Neural progenitor cell (in vitro differentiated cells): ENCODE measurements at regions not wholly inside any gene's neighbourhood (a gene's known extent, or its start where the extent isn't known, plus 50 kb on each side); places are given as distances from the start of the nearest gene placed in this dataset.

Experiments used
- DNase-seq: peaks from one replicate; pipeline ENCODE4 v3.0.0-alpha.2; 2016; ENCODE audit warnings: low spot score
- H2AFZ ChIP-seq: fragments of 200-600 bp; sonication (generic); replicated peaks from 2 replicates; pipeline ENCODE4 v1.6.1; 2016; ENCODE audit warnings: antibody characterized with exemption
- H3F3A ChIP-seq: fragments of 200-600 bp; sonication (generic); 2 replicates; pipeline ENCODE4 v1.6.1; 2016; ENCODE audit warnings: antibody characterized with exemption, low read depth
- H3K27ac ChIP-seq: fragments of 200-600 bp; sonication (generic); 2 replicates; pipeline ENCODE4 v1.5.1; 2016; ENCODE audit warnings: mild to moderate bottlenecking
- H3K27me3 ChIP-seq: fragments of 200-600 bp; sonication (generic); 2 replicates; pipeline ENCODE4 v1.6.1; 2016; ENCODE audit warnings: mild to moderate bottlenecking, moderate library complexity
- H3K36me3 ChIP-seq: fragments of 200-600 bp; sonication (generic); 2 replicates; pipeline ENCODE4 v1.5.1; 2016
- H3K4me1 ChIP-seq: fragments of 200-600 bp; sonication (generic); 2 replicates; pipeline ENCODE4 v1.6.1; 2016; ENCODE audit warnings: mixed run types
- H3K4me2 ChIP-seq: fragments of 200-600 bp; sonication (generic); 2 replicates; pipeline ENCODE4 v1.6.1; 2016
- H3K4me3 ChIP-seq: fragments of 200-600 bp; sonication (generic); 2 replicates; pipeline ENCODE4 v1.5.1; 2016
- H3K79me2 ChIP-seq: fragments of 200-600 bp; sonication (generic); 2 replicates; pipeline ENCODE4 v1.6.1; 2016; ENCODE audit warnings: low read depth
- H3K9ac ChIP-seq: fragments of 200-600 bp; sonication (generic); 2 replicates; pipeline ENCODE4 v1.6.1; 2016
- H3K9me3 ChIP-seq: fragments of 200-600 bp; sonication (generic); 2 replicates; pipeline ENCODE4 v1.5.1; 2016; ENCODE audit warnings: low read depth
- H4K20me1 ChIP-seq: fragments of 200-600 bp; sonication (generic); 2 replicates; pipeline ENCODE4 v1.6.1; 2016; ENCODE audit warnings: low read depth
- H3K27ac Mint-ChIP-seq: 3 replicates; pipeline ENCODE4 v1.8.0; 2021; ENCODE audit warnings: mixed read lengths
- H3K27me3 Mint-ChIP-seq: 2 replicates; pipeline ENCODE4 v1.8.0; 2022; ENCODE audit warnings: low read depth, mild to moderate bottlenecking, inconsistent platforms, moderate library complexity, mixed read lengths; ENCODE audit not compliant: insufficient read depth
- H3K36me3 Mint-ChIP-seq: 3 replicates; pipeline ENCODE4 v1.8.0; 2021; ENCODE audit warnings: mixed read lengths
- H3K4me1 Mint-ChIP-seq: 3 replicates; pipeline ENCODE4 v1.8.0; 2021; ENCODE audit warnings: mixed read lengths
- H3K4me3 Mint-ChIP-seq: 3 replicates; pipeline ENCODE4 v1.8.0; 2021; ENCODE audit warnings: mild to moderate bottlenecking, moderate library complexity, mixed read lengths
- H3K9me3 Mint-ChIP-seq: 3 replicates; pipeline ENCODE4 v1.8.0; 2020; ENCODE audit warnings: mixed read lengths
- CTCF ChIP-seq: fragments of 200-600 bp; sonication (generic); IDR thresholded peaks from 2 replicates; pipeline ENCODE4 v1.5.1; 2017; ENCODE audit warnings: antibody characterized with exemption, mild to moderate bottlenecking
- EZH2 ChIP-seq: fragments of 200-600 bp; sonication (generic); IDR thresholded peaks from 2 replicates; pipeline ENCODE4 v1.6.1; 2017; ENCODE audit warnings: antibody characterized with exemption, mild to moderate bottlenecking, moderate library complexity
- EZH2phosphoT487 ChIP-seq: fragments of 200-600 bp; sonication (generic); IDR thresholded peaks from 2 replicates; pipeline ENCODE4 v1.6.1; 2017; ENCODE audit warnings: antibody characterized with exemption

GRCh38 chr5:133685402-133686018 is 73.2 kb upstream of the FSTL4 start:
- no peak for DNase-seq
- H3K36me3 ChIP-seq: no peaks in the 10 kb centered on the region
- no peak overlapping the region for H3K4me2 ChIP-seq
- no peak overlapping the region for H3K9ac ChIP-seq
- peaks cover 14% of the 10 kb centered on the region for H3K4me1 ChIP-seq
- H3K79me2 ChIP-seq: no peaks in the 10 kb centered on the region
- H3K27me3 Mint-ChIP-seq: peaks cover 2% of the 10 kb centered on the region
- H3K4me1 Mint-ChIP-seq: peaks cover 6% of the 10 kb centered on the region
- no peak overlapping the region for H3K4me3 Mint-ChIP-seq
- no peak overlapping the region for H3K4me3 ChIP-seq
- H3K27ac ChIP-seq: no peak overlapping the region
- no peak overlapping the region for H2AFZ ChIP-seq
- no peaks in the 10 kb centered on the region for H3K9me3 ChIP-seq
- no peaks in the 10 kb centered on the region for H4K20me1 ChIP-seq
- H3K36me3 Mint-ChIP-seq: no peaks in the 10 kb centered on the region
- no peak overlapping the region for H3K27ac Mint-ChIP-seq
- no peaks in the 10 kb centered on the region for H3F3A ChIP-seq
- H3K9me3 Mint-ChIP-seq: no peaks in the 10 kb centered on the region
- H3K27me3 ChIP-seq: no peaks in the 10 kb centered on the region
- TF ChIP-seq EZH2 (no peak), CTCF (no peak), EZH2phosphoT487 (no peak)

- Histone ChIP-seq H3K27ac (no peak overlapping the region), H2AFZ (no peak overlapping the region), H3K4me3 (no peak overlapping the region), H3K4me1 (peaks cover 14% of the 10 kb centered on the region), H3F3A (no peaks in the 10 kb centered on the region), H3K79me2 (no peaks in the 10 kb centered on the region), H3K27me3 (no peaks in the 10 kb centered on the region), H4K20me1 (no peaks in the 10 kb centered on the region), H3K9me3 (no peaks in the 10 kb centered on the region), H3K36me3 (no peaks in the 10 kb centered on the region), H3K4me2 (no peak overlapping the region), H3K9ac (no peak overlapping the region)
- Mint-ChIP-seq H3K9me3 (peaks cover 2% of the 10 kb centered on the region), H3K36me3 (no peaks in the 10 kb centered on the region), H3K27me3 (peaks cover 2% of the 10 kb centered on the region), H3K4me3 (no peak overlapping the region), H3K4me1 (peaks cover 6% of the 10 kb centered on the region), H3K27ac (no peak overlapping the region)
- no peak for DNase-seq
- TF ChIP-seq EZH2phosphoT487 (no peak), EZH2 (no peak), CTCF (no peak)
Measured at GRCh38 chr5:133683646-133684596, 71.6 kb upstream of the FSTL4 start.

- H3K36me3 Mint-ChIP-seq: no peaks in the 10 kb centered on the region
- no peak for DNase-seq
- no peak overlapping the region for H2AFZ ChIP-seq
- no peak overlapping the region for H3K27ac Mint-ChIP-seq
- H3K4me1 Mint-ChIP-seq: peaks cover 6% of the 10 kb centered on the region
- no peaks in the 10 kb centered on the region for H3K79me2 ChIP-seq
- no peak overlapping the region for H3K4me2 ChIP-seq
- H3F3A ChIP-seq: no peaks in the 10 kb centered on the region
- H3K9me3 ChIP-seq: no peaks in the 10 kb centered on the region
- H3K27me3 ChIP-seq: no peaks in the 10 kb centered on the region
- peaks cover 2% of the 10 kb centered on the region for H3K9me3 Mint-ChIP-seq
- no peak overlapping the region for H3K27ac ChIP-seq
- TF ChIP-seq EZH2phosphoT487: no peak
- no peak for TF ChIP-seq CTCF
- TF ChIP-seq EZH2: no peak
- no peak overlapping the region for H3K4me3 ChIP-seq
- no peaks in the 10 kb centered on the region for H4K20me1 ChIP-seq
- no peaks in the 10 kb centered on the region for H3K36me3 ChIP-seq
- peaks cover 9% of the 10 kb centered on the region for H3K4me1 ChIP-seq
- no peak overlapping the region for H3K9ac ChIP-seq
- H3K27me3 Mint-ChIP-seq: no peaks in the 10 kb centered on the region
- H3K4me3 Mint-ChIP-seq: no peak overlapping the region
Measured at GRCh38 chr5:133682451-133682850, 70.1 kb upstream of the FSTL4 start.
